OCI-LY3 (cell line): ENCODE measurements at regions not wholly inside any gene's neighbourhood (a gene's known extent, or its start where the extent isn't known, plus 50 kb on each side); places are given as distances from the start of the nearest gene placed in this dataset.

Source experiments
- CTCF ChIP-seq: fragments of 200-600, 300-600 bp; sonication (generic); IDR thresholded peaks from 2 replicates; pipeline ENCODE4 v1.5.1; 2014; ENCODE audit warnings: antibody characterized with exemption, low read length, low read depth
- EZH2phosphoT487 ChIP-seq: fragments of 200-600 bp; shearing (Covaris generic); IDR thresholded peaks from 2 replicates; pipeline ENCODE4 v1.6.1; 2018; ENCODE audit warnings: antibody characterized with exemption, mixed run types, low read depth

DNA sequence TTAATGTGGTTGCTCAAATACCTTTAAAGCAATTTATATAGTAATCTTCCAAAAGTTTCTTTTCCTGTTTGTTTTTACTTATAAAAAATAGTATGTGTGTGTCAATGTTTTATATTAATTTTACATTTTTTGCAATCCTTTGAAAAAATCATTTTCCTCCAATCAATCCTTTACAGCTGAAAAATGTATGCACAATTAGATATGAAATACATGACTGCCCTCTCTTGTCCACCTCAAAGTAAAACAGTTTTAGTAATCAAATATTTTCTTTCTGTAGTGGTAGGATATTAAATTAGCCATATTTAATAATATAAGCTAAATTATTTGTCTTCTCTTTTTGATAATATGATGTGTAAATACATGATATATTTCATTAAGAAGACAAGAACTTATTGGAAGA is 269.9 kb downstream of the ADAMTS20 start:
- TF ChIP-seq CTCF (peak; percentile 63), EZH2phosphoT487 (no peak)
